PFSK-1 (cell line): ENCODE measurements at regions not wholly inside any gene's neighbourhood (a gene's known extent, or its start where the extent isn't known, plus 50 kb on each side); places are given as distances from the start of the nearest gene placed in this dataset.

Experiments used
- FOXP2 ChIP-seq: optimal IDR thresholded peaks from 2 replicates; pipeline ENCODE3; 2011; ENCODE audit warnings: borderline replicate concordance, control low read depth, inconsistent platforms; ENCODE audit not compliant: insufficient read depth; ENCODE audit errors: extremely low read length, extremely low read depth
- POLR2AphosphoS5 ChIP-seq: IDR thresholded peaks from 2 replicates; pipeline ENCODE4 v1.6.1; 2012; ENCODE audit warnings: low read depth, mild to moderate bottlenecking, control low read depth, low read length, moderate library complexity

- TF ChIP-seq FOXP2 (no peak), POLR2AphosphoS5 (no peak)
These were observed 931.6 kb downstream of the BRD1 start for GRCh38 chr22:48895831-48896765.
